Activated T-cell treated with anti-CD3 and anti-CD28 coated beads, Interleukin-2, amount 50 U/mL, for 4 hours (primary cell): ENCODE measurements at regions not wholly inside any gene's neighbourhood (a gene's known extent, or its start where the extent isn't known, plus 50 kb on each side); places are given as distances from the start of the nearest gene placed in this dataset.
"Not testable (repeated sequence)": the region's sequence is repeated elsewhere in the genome, so short reads cannot be mapped to it uniquely, and the experiment has no call there.

Source experiments
- ATAC-seq, 2 donors: fragments of 200-7000 bp; cut with Tn5 transposase; one replicate each; pipeline ENCODE4 v1.10.0; 2021
- DNase-seq: peaks from one replicate; pipeline ENCODE4 v3.0.0-alpha.2; 2020
- H3K27me3 Mint-ChIP-seq: one replicate; pipeline ENCODE4 v1.8.0; 2021; ENCODE audit warnings: low read depth, mixed read lengths
- H3K36me3 Mint-ChIP-seq: one replicate; pipeline ENCODE4 v1.8.0; 2022; ENCODE audit warnings: mixed read lengths; ENCODE audit not compliant: insufficient read depth
- H3K4me1 Mint-ChIP-seq: one replicate; pipeline ENCODE4 v1.8.0; 2021; ENCODE audit warnings: low read depth, mixed read lengths
- H3K4me3 Mint-ChIP-seq: one replicate; pipeline ENCODE4 v1.8.0; 2021; ENCODE audit warnings: mild to moderate bottlenecking, moderate library complexity, mixed read lengths
- H3K9me3 Mint-ChIP-seq: one replicate; pipeline ENCODE4 v1.8.0; 2021; ENCODE audit warnings: mixed read lengths

DNA sequence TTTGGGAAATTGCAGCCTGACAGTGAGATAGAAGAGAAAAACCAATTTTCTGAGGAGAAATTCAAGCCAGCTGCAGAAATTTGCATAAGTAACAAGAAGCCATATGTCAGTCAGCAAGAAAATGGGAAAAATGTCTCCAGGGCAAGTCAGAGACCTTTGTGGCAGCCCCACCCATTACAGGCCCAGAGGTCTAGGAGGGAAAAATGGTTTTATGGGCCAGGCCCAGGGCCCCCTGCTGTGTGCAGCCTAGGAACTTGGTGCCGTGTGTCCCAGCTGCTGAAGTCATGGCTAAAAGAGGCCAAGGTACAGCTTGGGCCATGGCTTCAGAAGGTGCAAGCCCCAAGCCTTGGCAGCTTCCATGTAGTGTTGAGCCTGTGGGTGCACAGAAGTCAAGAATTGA is 296.1 kb downstream of the TTC6 start:
- H3K27me3 Mint-ChIP-seq, ATAC-seq, H3K9me3 Mint-ChIP-seq, H3K4me3 Mint-ChIP-seq, DNase-seq, H3K4me1 Mint-ChIP-seq, H3K36me3 Mint-ChIP-seq: not testable (repeated sequence)

DNA sequence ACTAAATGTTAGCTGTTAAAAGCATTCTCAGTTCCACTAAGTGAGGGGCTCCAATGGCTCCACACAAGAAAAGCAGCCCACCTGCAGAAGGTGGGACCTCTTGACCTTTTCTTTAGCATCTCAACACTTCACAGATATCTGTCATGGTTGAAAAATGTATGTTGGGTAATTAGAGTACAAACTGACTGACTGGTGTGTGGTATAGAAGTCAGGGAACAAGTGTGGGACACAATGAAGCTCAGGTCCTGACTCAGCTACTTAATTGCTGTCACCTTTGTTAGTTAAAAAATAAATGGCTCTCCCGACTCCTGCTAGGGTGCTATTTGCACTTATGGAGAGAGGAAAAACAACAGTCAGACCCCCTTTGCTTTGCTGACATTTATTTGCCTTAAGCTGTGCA is 299.0 kb downstream of the TTC6 start:
- Mint-ChIP-seq H3K36me3 (no peaks in the 10 kb centered on the region), H3K9me3 (peaks cover 5% of the 10 kb centered on the region), H3K4me1 (no peaks in the 10 kb centered on the region), H3K4me3 (no peak overlapping the region), H3K27me3 (peaks cover 4% of the 10 kb centered on the region)
- ATAC-seq: no peak
- no peak for DNase-seq

DNA sequence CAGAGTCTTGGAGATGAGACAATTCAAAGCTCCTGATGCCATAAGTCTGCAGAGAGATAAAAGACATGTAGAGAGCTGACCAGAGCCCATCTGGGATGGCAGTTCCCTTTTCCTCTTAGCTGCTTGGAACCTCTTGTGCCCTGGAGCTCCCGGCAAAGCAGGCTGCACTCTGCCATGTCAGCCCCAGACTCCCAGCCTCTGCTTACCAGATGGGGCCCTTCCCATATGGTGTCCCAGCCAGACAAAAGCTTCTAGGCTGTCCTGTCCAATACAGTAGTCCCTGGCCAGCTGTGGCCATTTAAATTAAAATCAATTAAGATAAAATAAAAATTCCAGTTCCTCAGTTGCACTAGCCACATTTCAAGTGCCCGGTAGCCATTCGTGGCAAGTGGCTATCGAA is 303.9 kb downstream of the TTC6 start:
- Mint-ChIP-seq H3K36me3 (no peaks in the 10 kb centered on the region), H3K27me3 (peaks cover 6% of the 10 kb centered on the region), H3K4me3 (no peak overlapping the region), H3K9me3 (no peaks in the 10 kb centered on the region), H3K4me1 (peaks cover 2% of the 10 kb centered on the region)
- ATAC-seq: no peak
- DNase-seq: no peak

DNA sequence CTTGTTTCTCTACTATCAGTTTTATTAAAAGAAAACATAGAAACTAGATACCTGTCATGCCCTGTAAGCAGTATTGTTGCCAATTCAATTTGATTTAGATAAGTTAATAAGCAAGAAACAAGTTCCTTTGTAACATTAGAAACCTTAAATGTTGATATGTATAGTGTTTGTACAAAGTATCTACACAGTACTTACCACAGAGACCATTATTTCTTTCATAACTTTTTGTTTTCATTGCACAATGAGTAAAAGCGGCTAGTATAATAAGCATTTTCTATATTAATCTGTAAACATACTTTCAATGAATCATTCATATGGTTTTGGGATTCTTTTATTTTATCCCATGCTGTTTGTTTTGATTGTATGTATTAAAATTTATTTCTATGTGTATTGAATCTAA is 305.1 kb downstream of the TTC6 start:
- Mint-ChIP-seq H3K4me3 (no peak overlapping the region), H3K9me3 (no peaks in the 10 kb centered on the region), H3K36me3 (no peaks in the 10 kb centered on the region), H3K27me3 (peaks cover 3% of the 10 kb centered on the region), H3K4me1 (peaks cover 2% of the 10 kb centered on the region)
- no peak for ATAC-seq
- DNase-seq: no peak

- Mint-ChIP-seq H3K4me1 (peaks cover 2% of the 10 kb centered on the region), H3K4me3 (no peak overlapping the region), H3K27me3 (peaks cover 3% of the 10 kb centered on the region), H3K36me3 (no peaks in the 10 kb centered on the region), H3K9me3 (no peaks in the 10 kb centered on the region)
- ATAC-seq: no peak
- no peak for DNase-seq
Observed at GRCh38 chr14:37901978-37902377, 305.7 kb upstream of the SSTR1 start.

GRCh38 chr14:37903343-37904191 is 304.1 kb upstream of the SSTR1 start:
- H3K4me1 Mint-ChIP-seq: peaks cover 2% of the 10 kb centered on the region
- no peak for ATAC-seq
- H3K9me3 Mint-ChIP-seq: no peaks in the 10 kb centered on the region
- DNase-seq: no peak
- H3K4me3 Mint-ChIP-seq: no peak overlapping the region
- peaks cover 2% of the 10 kb centered on the region for H3K27me3 Mint-ChIP-seq
- H3K36me3 Mint-ChIP-seq: no peaks in the 10 kb centered on the region

GRCh38 chr14:37924622-37925021 is 283.1 kb upstream of the SSTR1 start:
- Mint-ChIP-seq H3K4me3 (no peak overlapping the region), H3K4me1 (no peaks in the 10 kb centered on the region), H3K9me3 (peaks cover 2% of the 10 kb centered on the region), H3K36me3 (no peaks in the 10 kb centered on the region), H3K27me3 (no peaks in the 10 kb centered on the region)
- no peak for ATAC-seq
- no peak for DNase-seq

GRCh38 chr14:37932008-37932407 is 275.7 kb upstream of the SSTR1 start:
- peaks cover 6% of the 10 kb centered on the region for H3K27me3 Mint-ChIP-seq
- ATAC-seq (no peak), DNase-seq (no peak)
- H3K4me1 Mint-ChIP-seq: no peaks in the 10 kb centered on the region
- H3K36me3 Mint-ChIP-seq: no peaks in the 10 kb centered on the region
- no peak overlapping the region for H3K4me3 Mint-ChIP-seq
- H3K9me3 Mint-ChIP-seq: no peaks in the 10 kb centered on the region

- DNase-seq (no peak), ATAC-seq (no peak)
- Mint-ChIP-seq H3K9me3 (no peaks in the 10 kb centered on the region), H3K4me3 (no peak overlapping the region), H3K4me1 (no peaks in the 10 kb centered on the region), H3K27me3 (peaks cover 6% of the 10 kb centered on the region), H3K36me3 (no peaks in the 10 kb centered on the region)
Observed at GRCh38 chr14:37932481-37932880, 275.2 kb upstream of the SSTR1 start.

DNA sequence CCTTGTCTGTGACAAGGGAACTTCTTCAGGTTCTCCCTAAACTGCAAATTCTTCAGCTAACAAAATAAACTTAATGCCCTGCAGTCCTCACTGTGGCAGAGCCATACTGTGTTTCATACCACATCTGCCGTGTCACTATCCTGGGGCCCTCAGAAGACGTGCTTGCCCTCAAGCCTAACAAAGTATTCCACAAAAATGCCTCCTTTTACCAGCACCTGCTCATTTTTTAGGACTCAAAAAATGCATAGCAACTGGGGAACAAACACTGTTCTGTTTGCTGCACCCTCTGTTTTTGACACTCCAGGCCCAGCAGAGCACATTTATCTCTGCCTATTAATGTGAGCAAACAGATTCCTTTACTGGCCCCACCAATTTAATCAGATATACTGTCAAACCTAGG is 270.7 kb upstream of the SSTR1 start:
- Mint-ChIP-seq H3K9me3 (no peaks in the 10 kb centered on the region), H3K4me3 (no peak overlapping the region), H3K4me1 (no peaks in the 10 kb centered on the region), H3K27me3 (peaks cover 7% of the 10 kb centered on the region), H3K36me3 (no peaks in the 10 kb centered on the region)
- DNase-seq (no peak), ATAC-seq (no peak)

- no peak for ATAC-seq
- H3K27me3 Mint-ChIP-seq: peaks cover 4% of the 10 kb centered on the region
- DNase-seq: no peak
- no peak overlapping the region for H3K4me3 Mint-ChIP-seq
- H3K9me3 Mint-ChIP-seq: peaks cover under 1% of the 10 kb centered on the region
- no peaks in the 10 kb centered on the region for H3K4me1 Mint-ChIP-seq
- H3K36me3 Mint-ChIP-seq: no peaks in the 10 kb centered on the region
Observed at GRCh38 chr14:37939442-37940028, 268.2 kb upstream of the SSTR1 start.

- ATAC-seq: no peak
- DNase-seq: no peak
- Mint-ChIP-seq H3K36me3 (no peaks in the 10 kb centered on the region), H3K4me3 (no peak overlapping the region), H3K4me1 (no peaks in the 10 kb centered on the region), H3K27me3 (peaks cover 2% of the 10 kb centered on the region), H3K9me3 (peaks cover 35% of the 10 kb centered on the region)
Observed at GRCh38 chr14:37945959-37946358, 261.7 kb upstream of the SSTR1 start.

GRCh38 chr14:37946819-37947218 is 260.9 kb upstream of the SSTR1 start:
- Mint-ChIP-seq H3K4me3 (no peak overlapping the region), H3K27me3 (no peaks in the 10 kb centered on the region), H3K36me3 (no peaks in the 10 kb centered on the region), H3K4me1 (no peaks in the 10 kb centered on the region), H3K9me3 (peaks cover 35% of the 10 kb centered on the region)
- DNase-seq: no peak
- no peak for ATAC-seq

GRCh38 chr14:37948266-37948665 is 259.4 kb upstream of the SSTR1 start:
- H3K36me3 Mint-ChIP-seq: no peaks in the 10 kb centered on the region
- DNase-seq (no peak), ATAC-seq (no peak)
- H3K9me3 Mint-ChIP-seq: peaks cover 35% of the 10 kb centered on the region
- H3K27me3 Mint-ChIP-seq: no peaks in the 10 kb centered on the region
- no peak overlapping the region for H3K4me3 Mint-ChIP-seq
- no peaks in the 10 kb centered on the region for H3K4me1 Mint-ChIP-seq

DNA sequence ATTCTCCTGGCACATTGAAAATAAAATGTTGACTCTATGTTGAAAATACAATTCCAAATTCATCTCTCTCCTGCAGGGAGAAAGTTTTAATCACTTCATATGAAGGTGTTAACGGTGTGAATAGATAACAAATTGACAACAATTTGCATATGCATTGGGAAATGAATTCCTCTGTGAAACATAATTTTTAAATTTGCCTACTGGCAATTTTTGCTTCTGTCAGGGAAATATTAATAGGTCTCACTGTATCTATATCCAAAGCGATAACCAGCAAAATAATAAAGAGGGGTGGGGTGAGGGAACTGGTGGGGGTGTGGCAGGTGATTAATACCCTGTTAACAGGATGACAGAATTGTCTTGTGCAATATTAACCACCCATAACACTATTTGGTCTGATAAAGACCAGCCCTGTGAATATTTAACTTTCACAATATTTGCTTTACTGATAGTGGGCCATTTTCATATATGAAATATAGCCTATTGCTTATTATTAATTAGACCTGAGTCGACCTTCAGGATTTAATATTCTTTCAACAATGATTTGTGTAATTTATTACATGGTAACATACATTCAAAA is 239.0 kb upstream of the SSTR1 start:
- H3K4me1 Mint-ChIP-seq: peaks cover 4% of the 10 kb centered on the region
- no peaks in the 10 kb centered on the region for H3K27me3 Mint-ChIP-seq
- ATAC-seq (no peak), DNase-seq (no peak)
- H3K36me3 Mint-ChIP-seq: no peaks in the 10 kb centered on the region
- no peaks in the 10 kb centered on the region for H3K9me3 Mint-ChIP-seq
- no peak overlapping the region for H3K4me3 Mint-ChIP-seq
